Uterus (tissue), 2 donors: ENCODE measurements at regions not wholly inside any gene's neighbourhood (a gene's known extent, or its start where the extent isn't known, plus 50 kb on each side); places are given as distances from the start of the nearest gene placed in this dataset.

Experiments
- CTCF ChIP-seq, 4 experiments: fragments of 200-600 bp in 2 of 4; fragments of 450-650 bp in 2 of 4; sonication (generic) in 2 of 4; IDR thresholded peaks; one replicate each; pipeline ENCODE4 v1.5.1; 2016 to 2019; ENCODE audit warnings: antibody characterized with exemption in 4 of 4, mild to moderate bottlenecking in 2 of 4, moderate library complexity in 1 of 4
- POLR2A ChIP-seq, 2 donors: fragments of 450-650 bp; IDR thresholded peaks; one replicate each; pipeline ENCODE4 v1.6.1; 2016; ENCODE audit warnings: antibody characterized with exemption in 2 of 2, mild to moderate bottlenecking in 1 of 2, moderate library complexity in 1 of 2

- TF ChIP-seq CTCF (IDR thresholded peaks at IDR 0.05) (no peak), POLR2A (IDR thresholded peaks at IDR 0.05) (no peak)
Measured at GRCh38 chr12:126616441-126616840, 1551.2 kb downstream of the AACS start.
